ENCODE measurements at regions not wholly inside any gene's neighbourhood (a gene's known extent, or its start where the extent isn't known, plus 50 kb on each side); places are given as distances from the start of the nearest gene placed in this dataset.

- Mint-ChIP-seq H3K27ac (no peak overlapping the region), H3K27me3 (no peaks in the 10 kb centered on the region)
Measured at GRCh38 chr2:81903534-81903933, 1599.0 kb upstream of the LRRTM1 start.

GRCh38 chr2:81901017-81901416 is 1596.5 kb upstream of the LRRTM1 start:
- ATAC-seq (ENCODE audit: low read depth) (no peak), DNase-seq (no peak)
- no peaks in the 10 kb centered on the region for H3K9me3 Mint-ChIP-seq
- H3K4me3 Mint-ChIP-seq: no peak overlapping the region
- POLR2A ChIA-PET: no interaction called here
- H3K27me3 Mint-ChIP-seq: no peaks in the 10 kb centered on the region
- H3K4me1 Mint-ChIP-seq: no peaks in the 10 kb centered on the region
- no peaks in the 10 kb centered on the region for H3K36me3 Mint-ChIP-seq
- no peak overlapping the region for H3K27ac Mint-ChIP-seq

More at GRCh38 chr2:81903534-81903933, 1599.0 kb upstream of the LRRTM1 start:
- DNase-seq (no peak), ATAC-seq (ENCODE audit: low read depth) (no peak)
- Mint-ChIP-seq H3K4me1 (no peaks in the 10 kb centered on the region), H3K4me3 (no peak overlapping the region), H3K36me3 (no peaks in the 10 kb centered on the region), H3K9me3 (peaks cover 2% of the 10 kb centered on the region)
- POLR2A ChIA-PET: no interaction called here

GRCh38 chr2:81895620-81896250 is 1591.2 kb upstream of the LRRTM1 start:
- POLR2A ChIA-PET: no interaction called here
- H3K9me3 Mint-ChIP-seq: peaks cover 3% of the 10 kb centered on the region

GRCh38 chr2:81894451-81894990 is 1590.0 kb upstream of the LRRTM1 start:
- no peak overlapping the region for H3K27ac Mint-ChIP-seq
- no peak for DNase-seq
- no peaks in the 10 kb centered on the region for H3K4me1 Mint-ChIP-seq
- ATAC-seq (ENCODE audit: low read depth): no peak
- POLR2A ChIA-PET: no interaction called here
- no peaks in the 10 kb centered on the region for H3K36me3 Mint-ChIP-seq
- H3K4me3 Mint-ChIP-seq: no peak overlapping the region
- no peaks in the 10 kb centered on the region for H3K27me3 Mint-ChIP-seq
- peaks cover 3% of the 10 kb centered on the region for H3K9me3 Mint-ChIP-seq

More at GRCh38 chr2:81895620-81896250, 1591.2 kb upstream of the LRRTM1 start:
- ATAC-seq (ENCODE audit: low read depth) (no peak), DNase-seq (no peak)
- H3K27ac Mint-ChIP-seq: no peak overlapping the region
- no peaks in the 10 kb centered on the region for H3K27me3 Mint-ChIP-seq
- no peaks in the 10 kb centered on the region for H3K36me3 Mint-ChIP-seq
- H3K4me1 Mint-ChIP-seq: no peaks in the 10 kb centered on the region
- no peak overlapping the region for H3K4me3 Mint-ChIP-seq

- Mint-ChIP-seq H3K4me1 (no peaks in the 10 kb centered on the region), H3K36me3 (no peaks in the 10 kb centered on the region), H3K4me3 (no peak overlapping the region), H3K27ac (no peak overlapping the region), H3K27me3 (no peaks in the 10 kb centered on the region), H3K9me3 (peaks cover under 1% of the 10 kb centered on the region)
- DNase-seq: no peak
- no peak for ATAC-seq (ENCODE audit: low read depth)
- POLR2A ChIA-PET: no interaction called here
Measured at GRCh38 chr2:81876624-81877023, 1572.1 kb upstream of the LRRTM1 start.

- H3K36me3 Mint-ChIP-seq: no peaks in the 10 kb centered on the region
- H3K27me3 Mint-ChIP-seq: no peaks in the 10 kb centered on the region
- POLR2A ChIA-PET: no interaction called here
- H3K4me3 Mint-ChIP-seq: no peak overlapping the region
- H3K4me1 Mint-ChIP-seq: no peaks in the 10 kb centered on the region
- DNase-seq (no peak), ATAC-seq (ENCODE audit: low read depth) (no peak)
- H3K27ac Mint-ChIP-seq: no peak overlapping the region
- H3K9me3 Mint-ChIP-seq: peaks cover 2% of the 10 kb centered on the region
Measured at GRCh38 chr2:81872006-81872405, 1567.5 kb upstream of the LRRTM1 start.

GRCh38 chr2:81870119-81870518 is 1565.6 kb upstream of the LRRTM1 start:
- peaks cover 2% of the 10 kb centered on the region for H3K9me3 Mint-ChIP-seq
- H3K27ac Mint-ChIP-seq: no peak overlapping the region
- no peaks in the 10 kb centered on the region for H3K4me1 Mint-ChIP-seq
- ATAC-seq (ENCODE audit: low read depth) (no peak), DNase-seq (no peak)
- no peak overlapping the region for H3K4me3 Mint-ChIP-seq
- H3K36me3 Mint-ChIP-seq: no peaks in the 10 kb centered on the region
- POLR2A ChIA-PET: no interaction called here
- no peaks in the 10 kb centered on the region for H3K27me3 Mint-ChIP-seq

- POLR2A ChIA-PET: no interaction called here
- Mint-ChIP-seq H3K27ac (no peak overlapping the region), H3K4me1 (no peaks in the 10 kb centered on the region), H3K36me3 (no peaks in the 10 kb centered on the region), H3K4me3 (no peak overlapping the region), H3K9me3 (peaks cover 8% of the 10 kb centered on the region), H3K27me3 (no peaks in the 10 kb centered on the region)
- DNase-seq: no peak
- no peak for ATAC-seq (ENCODE audit: low read depth)
Measured at GRCh38 chr2:81858998-81859397, 1554.4 kb upstream of the LRRTM1 start.

GRCh38 chr2:81853341-81853740 is 1548.8 kb upstream of the LRRTM1 start:
- no peak overlapping the region for H3K27ac Mint-ChIP-seq
- ATAC-seq (ENCODE audit: low read depth) (no peak), DNase-seq (no peak)
- no peaks in the 10 kb centered on the region for H3K36me3 Mint-ChIP-seq
- H3K9me3 Mint-ChIP-seq: peaks cover 3% of the 10 kb centered on the region
- no peaks in the 10 kb centered on the region for H3K4me1 Mint-ChIP-seq
- POLR2A ChIA-PET: no interaction called here
- H3K4me3 Mint-ChIP-seq: no peak overlapping the region
- no peaks in the 10 kb centered on the region for H3K27me3 Mint-ChIP-seq

- H3K27ac Mint-ChIP-seq: no peak overlapping the region
- no peak overlapping the region for H3K4me3 Mint-ChIP-seq
- no peaks in the 10 kb centered on the region for H3K4me1 Mint-ChIP-seq
- H3K27me3 Mint-ChIP-seq: no peaks in the 10 kb centered on the region
- H3K9me3 Mint-ChIP-seq: peaks cover 3% of the 10 kb centered on the region
- H3K36me3 Mint-ChIP-seq: no peaks in the 10 kb centered on the region
- POLR2A ChIA-PET: no interaction called here
- DNase-seq (no peak), ATAC-seq (ENCODE audit: low read depth) (no peak)
Measured at GRCh38 chr2:81852651-81853050, 1548.1 kb upstream of the LRRTM1 start.

- Mint-ChIP-seq H3K27ac (no peak overlapping the region), H3K36me3 (no peaks in the 10 kb centered on the region), H3K4me1 (no peaks in the 10 kb centered on the region), H3K4me3 (no peak overlapping the region), H3K27me3 (no peaks in the 10 kb centered on the region), H3K9me3 (peaks cover 11% of the 10 kb centered on the region)
- DNase-seq (no peak), ATAC-seq (ENCODE audit: low read depth) (no peak)
- POLR2A ChIA-PET: no interaction called here
Measured at GRCh38 chr2:81839780-81840179, 1535.2 kb upstream of the LRRTM1 start.

GRCh38 chr2:81835321-81836000 is 1530.9 kb upstream of the LRRTM1 start:
- no peaks in the 10 kb centered on the region for H3K27me3 Mint-ChIP-seq
- no peak overlapping the region for H3K4me3 Mint-ChIP-seq
- ATAC-seq (ENCODE audit: low read depth) (no peak), DNase-seq (no peak)
- no peaks in the 10 kb centered on the region for H3K36me3 Mint-ChIP-seq
- POLR2A ChIA-PET: no interaction called here
- H3K9me3 Mint-ChIP-seq: peaks cover 8% of the 10 kb centered on the region
- no peak overlapping the region for H3K27ac Mint-ChIP-seq
- H3K4me1 Mint-ChIP-seq: no peaks in the 10 kb centered on the region

GRCh38 chr2:81786811-81787210 is 1482.3 kb upstream of the LRRTM1 start:
- DNase-seq: no peak
- no peaks in the 10 kb centered on the region for H3K36me3 Mint-ChIP-seq
- H3K9me3 Mint-ChIP-seq: peaks cover 7% of the 10 kb centered on the region
- H3K27ac Mint-ChIP-seq: no peak overlapping the region
- no peak overlapping the region for H3K4me3 Mint-ChIP-seq
- H3K27me3 Mint-ChIP-seq: no peaks in the 10 kb centered on the region
- no peaks in the 10 kb centered on the region for H3K4me1 Mint-ChIP-seq
- POLR2A ChIA-PET: no interaction called here
- no peak for ATAC-seq (ENCODE audit: low read depth)

GRCh38 chr2:81767187-81767912 is 1462.8 kb upstream of the LRRTM1 start:
- Mint-ChIP-seq H3K4me1 (no peaks in the 10 kb centered on the region), H3K27me3 (no peaks in the 10 kb centered on the region), H3K9me3 (peaks cover 7% of the 10 kb centered on the region), H3K4me3 (no peak overlapping the region), H3K27ac (no peak overlapping the region), H3K36me3 (no peaks in the 10 kb centered on the region)
- ATAC-seq (ENCODE audit: low read depth) (no peak), DNase-seq (no peak)
- POLR2A ChIA-PET: no interaction called here

All from activated naive CD8-positive, alpha-beta T cell treated with anti-CD3 and anti-CD28 coated beads, Interleukin-2, amount 10 ng/mL, durations not matched to agents 7 days and 5 days (primary cell).